Left ventricle myocardium superior (tissue), 1 donor: ENCODE measurements at regions not wholly inside any gene's neighbourhood (a gene's known extent, or its start where the extent isn't known, plus 50 kb on each side); places are given as distances from the start of the nearest gene placed in this dataset.
"Not testable (repeated sequence)": the region's sequence is repeated elsewhere in the genome, so short reads cannot be mapped to it uniquely, and the experiment has no call there.

Experiments
- ATAC-seq: fragments of 200-7000 bp; cut with Tn5 transposase; one replicate; pipeline ENCODE4 v1.9.1; 2020; ENCODE audit warnings: mild to moderate bottlenecking, moderate library complexity
- DNase-seq: peaks from one replicate; pipeline ENCODE4 v3.0.0-alpha.2; 2020
- intact Hi-C: fragments of 100-400 bp; cut with micrococcal nuclease; formaldehyde crosslinking; loops from one replicate; pipeline ENCODE4 v1.11.0; 2022
- donor health status: DM: no; HTN: yes; CAD: no; lungs with severe emphysema.

GRCh38 chr4:53959343-53960120 lies 104.9 kb downstream of the CHIC2 start:
- DNase-seq (peak; percentile 26), ATAC-seq (peak; percentile 45)
- intact Hi-C loops, result no loop called here

- ATAC-seq (no peak), DNase-seq (no peak)
- intact Hi-C loops, result no loop called here
Observed at GRCh38 chr4:53956454-53956853, 108.0 kb downstream of the CHIC2 start.

- no peak for DNase-seq
- no peak for ATAC-seq
- intact Hi-C loops, result no loop called here
Observed at GRCh38 chr4:53956053-53956452, 108.4 kb downstream of the CHIC2 start.

- no peak for DNase-seq
- intact Hi-C loops, result no loop called here
- no peak for ATAC-seq
Observed at GRCh38 chr4:53951414-53951813, 113.0 kb downstream of the CHIC2 start.

GRCh38 chr4:53943345-53944085 lies 120.9 kb downstream of the CHIC2 start:
- intact Hi-C loops, result no loop called here

GRCh38 chr4:53942712-53943111 lies 121.7 kb downstream of the CHIC2 start:
- DNase-seq (no peak), ATAC-seq (no peak)
- intact Hi-C loops, result no loop called here

More at GRCh38 chr4:53943345-53944085, 120.9 kb downstream of the CHIC2 start:
- ATAC-seq (no peak), DNase-seq (no peak)

GRCh38 chr4:53941331-53941730 lies 123.1 kb downstream of the CHIC2 start:
- intact Hi-C loops, result no loop called here
- ATAC-seq (no peak), DNase-seq (no peak)

GRCh38 chr4:53939892-53940291 lies 124.5 kb downstream of the CHIC2 start:
- ATAC-seq, DNase-seq, intact Hi-C loops: not testable (repeated sequence)

- DNase-seq (no peak), ATAC-seq (no peak)
- intact Hi-C loops, result no loop called here
Observed at GRCh38 chr4:53937918-53938317, 126.5 kb downstream of the CHIC2 start.

GRCh38 chr4:53937327-53937726 lies 127.1 kb downstream of the CHIC2 start:
- DNase-seq (no peak), ATAC-seq (no peak)
- intact Hi-C loops, result no loop called here

- DNase-seq (no peak), ATAC-seq (no peak)
- intact Hi-C loops, result no loop called here
Observed at GRCh38 chr4:53935780-53936179, 128.6 kb downstream of the CHIC2 start.

- no peak for ATAC-seq
- intact Hi-C loops, result no loop called here
- DNase-seq, result no peak
Observed at GRCh38 chr4:53932796-53933610, 131.4 kb downstream of the CHIC2 start.

- intact Hi-C loops, result no loop called here
- DNase-seq, result no peak
- no peak for ATAC-seq
Observed at GRCh38 chr4:53931461-53931961, 132.9 kb downstream of the CHIC2 start.

GRCh38 chr4:53929955-53930798 lies 134.2 kb downstream of the CHIC2 start:
- peak; percentile 45 for DNase-seq
- peak; percentile 93 for ATAC-seq
- intact Hi-C loops, result no loop called here

GRCh38 chr4:53929311-53929710 lies 135.1 kb downstream of the CHIC2 start:
- ATAC-seq (no peak), DNase-seq (no peak)
- intact Hi-C loops, result no loop called here

- ATAC-seq, result peak; percentile 41
- intact Hi-C loops, result no loop called here
- DNase-seq, result no peak
Observed at GRCh38 chr4:53928825-53929224, 135.6 kb downstream of the CHIC2 start.

GRCh38 chr4:53925050-53925605 lies 139.3 kb downstream of the CHIC2 start:
- no peak for DNase-seq
- no peak for ATAC-seq
- intact Hi-C loops, result no loop called here

GRCh38 chr4:53924333-53925049 lies 139.9 kb downstream of the CHIC2 start:
- ATAC-seq, result no peak
- DNase-seq, result no peak
- intact Hi-C loops, result no loop called here
